ENCODE measurements at regions not wholly inside any gene's neighbourhood (a gene's known extent, or its start where the extent isn't known, plus 50 kb on each side); places are given as distances from the start of the nearest gene placed in this dataset.
A peak's percentile ranks its signal among the peaks of the same experiment; 100 is the strongest.

DNA sequence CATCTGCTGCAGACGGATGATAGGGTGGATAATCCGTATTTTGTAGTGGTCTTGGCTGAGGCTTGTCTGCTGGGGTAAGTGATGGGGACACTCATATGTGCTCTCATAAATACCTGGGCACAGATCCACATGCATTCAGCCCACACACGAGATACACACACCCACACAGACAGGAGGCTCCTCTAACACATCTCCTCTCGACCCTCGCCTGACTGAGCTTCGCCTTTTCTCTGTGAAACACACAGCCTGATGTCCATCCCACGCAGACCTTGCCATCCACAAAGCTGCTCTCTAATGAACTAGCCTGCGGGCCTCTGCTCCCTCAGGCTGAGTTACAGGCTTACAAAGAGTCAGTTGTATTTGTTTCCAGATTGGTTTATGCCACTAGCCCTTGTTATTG is 96.3 kb upstream of the CSF3R start:
- peak overlapping the region; percentile 16; the same call in 1 of the 2 replicates for H2BK20ac ChIP-seq (ENCODE audit: low read length)
- no peak overlapping the region for H4K5ac ChIP-seq (ENCODE audit: insufficient read length, low read depth, low read length)
- no peaks in the 10 kb centered on the region; a peak in 1 of 7 replicates for H3K27me3 ChIP-seq (replicated peaks in 1 of 4; ENCODE audit: control insufficient read depth in 3 of 4, extremely low read depth in 1 of 4, insufficient read depth in 3 of 4, low read length in 3 of 4)
- CTCF ChIA-PET (ENCODE audit: partially characterized antibody) = interaction anchor here (0.7 to 5.1 kb wide), 4 partner anchors 16 to 196 kb away, joined by 3 to 42 read pairs (median 4); no protein-coding TSS in a partner anchor
- peaks cover 0 to 1% of the 10 kb centered on the region in 2 experiments for H4K20me1 ChIP-seq (replicated peaks in 1 of 2; ENCODE audit: control insufficient read depth in 1 of 2, insufficient read depth in 2 of 2, low read length in 2 of 2)
- FAIRE-seq (no peak), DNase-seq (ENCODE audit: low read depth in 1 of 2, low spot score in 2 of 2) (no peak)
- H3K23ac ChIP-seq (ENCODE audit: insufficient read length) = no peak overlapping the region
- WGBS, 2 experiments (ENCODE audit: extremely low coverage in 1 of 2, insufficient coverage in 1 of 2, insufficient read length in 1 of 2, insufficient replicate concordance in 2 of 2, low coverage in 1 of 2, low lambda C conversion rate in 2 of 2, missing lambda C conversion rate in 1 of 2) = 82% methylated on average over 8 of the region's 8 CpGs; no CpG with 5 or more reads in 1 of the 2 experiments
- H3K4ac ChIP-seq (replicated peaks; ENCODE audit: insufficient read length, low read depth, low read length) = no peak overlapping the region
- no peak overlapping the region for H3K27ac ChIP-seq (ENCODE audit: low read depth, low read length)
- no peak overlapping the region for H3K9ac ChIP-seq (replicated peaks in 1 of 4; ENCODE audit: extremely low read depth in 1 of 4, low read depth in 3 of 4, low read length in 3 of 4)
- no peaks in the 10 kb centered on the region for H3K23me2 ChIP-seq (ENCODE audit: low read depth, low read length)
- H3K79me2 ChIP-seq (ENCODE audit: control insufficient read depth in 1 of 2, insufficient read depth in 2 of 2, low read length in 2 of 2) = no peaks in the 10 kb centered on the region
- 0 out of 2 replicates have a peak overlapping the region, but pooled peaks have one; percentile 74 for H2BK15ac ChIP-seq (ENCODE audit: low read length)
- 0 out of 2 replicates have a peak overlapping the region, but pooled peaks have one; percentile 72 for H2AK5ac ChIP-seq (ENCODE audit: low read depth, low read length)
- H3K79me1 ChIP-seq (ENCODE audit: low read depth, low read length) = no peaks in the 10 kb centered on the region
- no peak overlapping the region for H3K14ac ChIP-seq (ENCODE audit: insufficient read length)
- POLR2A ChIA-PET (ENCODE audit: partially characterized antibody) = no interaction called here
- H3K4me2 ChIP-seq (ENCODE audit: insufficient read depth in 1 of 2, low read depth in 2 of 2, low read length in 2 of 2) = no peak overlapping the region
- peak overlapping the region; percentile 6; the same call in 1 of the 2 replicates for H2BK12ac ChIP-seq (ENCODE audit: low read depth, low read length)
- no peaks in the 10 kb centered on the region for H3K36me3 ChIP-seq (ENCODE audit: control insufficient read depth in 2 of 4, insufficient read depth in 4 of 4, low read length in 3 of 4)
- H3K18ac ChIP-seq (ENCODE audit: extremely low read depth, low read length) = no peak overlapping the region
- H4K91ac ChIP-seq (replicated peaks; ENCODE audit: insufficient read length, low read length) = no peak overlapping the region
- no peak overlapping the region for H2BK120ac ChIP-seq (replicated peaks; ENCODE audit: low read depth, low read length)
- no peak overlapping the region for H2BK5ac ChIP-seq (ENCODE audit: low read depth, low read length)
- H3K56ac ChIP-seq (replicated peaks; ENCODE audit: insufficient read length, low read depth, low read length) = no peak overlapping the region
- no peaks in the 10 kb centered on the region for H3K9me3 ChIP-seq (ENCODE audit: insufficient read depth in 2 of 2, low read depth in 1 of 2, low read length in 1 of 2)
- H3K4me3 ChIP-seq (ENCODE audit: extremely low read depth in 1 of 4, insufficient read depth in 2 of 4, low read depth in 3 of 4, low read length in 4 of 4) = no peak overlapping the region
- H2AFZ ChIP-seq (ENCODE audit: low read length) = no peak overlapping the region
- peaks cover 0 to 22% (median 13%) of the 10 kb centered on the region in 4 experiments; a peak in 6 of 7 replicates for H3K4me1 ChIP-seq (replicated peaks in 1 of 4; ENCODE audit: control insufficient read depth in 3 of 4, insufficient read depth in 4 of 4, low read length in 3 of 4)
- no peak overlapping the region for H4K8ac ChIP-seq (ENCODE audit: extremely low read depth, insufficient read depth, low read length)
- TF ChIP-seq HDAC6 (IDR thresholded peaks at IDR 0.05; ENCODE audit: low read depth, low read length) (no peak), EZH2 (IDR thresholded peaks at IDR 0.05; ENCODE audit: low read depth, low read length, severe bottlenecking) (no peak), ZNF274 (IDR thresholded peaks at IDR 0.05; ENCODE audit: borderline replicate concordance, extremely low read depth, low read length) (no peak), PHF8 (conservative IDR thresholded peaks at IDR 0.05; ENCODE audit: low read depth, low read length) (no peak), TCF12 (IDR thresholded peaks at IDR 0.05; ENCODE audit: low read depth, low read length) (no peak), JUN (IDR thresholded peaks at IDR 0.05; ENCODE audit: low read depth, low read length) (no peak), CTBP2 (IDR thresholded peaks at IDR 0.05; ENCODE audit: borderline replicate concordance, insufficient read depth, insufficient read length, low read length) (no peak), CEBPB (IDR thresholded peaks at IDR 0.05; ENCODE audit: low read depth, low read length) (no peak), BRCA1 (IDR thresholded peaks at IDR 0.05; ENCODE audit: low read depth, low read length) (no peak), RFX5 (IDR thresholded peaks at IDR 0.05; ENCODE audit: borderline replicate concordance, low read depth, low read length) (no peak), CHD2 (IDR thresholded peaks at IDR 0.05; ENCODE audit: low read length) (no peak), SIX5 (IDR thresholded peaks at IDR 0.05; ENCODE audit: low read depth, low read length) (no peak), CBX5 (IDR thresholded peaks at IDR 0.05; ENCODE audit: low read depth, low read length) (no peak)
- TF ChIP-seq, protein P1, sequence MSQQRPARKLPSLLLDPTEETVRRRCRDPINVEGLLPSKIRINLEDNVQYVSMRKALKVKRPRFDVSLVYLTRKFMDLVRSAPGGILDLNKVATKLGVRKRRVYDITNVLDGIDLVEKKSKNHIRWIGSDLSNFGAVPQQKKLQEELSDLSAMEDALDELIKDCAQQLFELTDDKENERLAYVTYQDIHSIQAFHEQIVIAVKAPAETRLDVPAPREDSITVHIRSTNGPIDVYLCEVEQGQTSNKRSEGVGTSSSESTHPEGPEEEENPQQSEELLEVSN (IDR thresholded peaks at IDR 0.05) = no peak

Measured in H1 (cell line).